MM.1S (cell line): ENCODE measurements at regions not wholly inside any gene's neighbourhood (a gene's known extent, or its start where the extent isn't known, plus 50 kb on each side); places are given as distances from the start of the nearest gene placed in this dataset.

Experiments used
- DNase-seq: peaks from one replicate; pipeline ENCODE4 v3.0.0-alpha.2; 2015
- H2AFZ ChIP-seq: fragments of 300-600 bp; sonication (generic); 2 replicates; pipeline ENCODE4 v1.6.0; 2016; ENCODE audit warnings: antibody characterized with exemption, low read length
- H3F3A ChIP-seq: fragments of 300-600 bp; sonication (generic); 2 replicates; pipeline ENCODE4 v1.6.1; 2016; ENCODE audit warnings: mild to moderate bottlenecking, antibody characterized with exemption, low read length, moderate library complexity, mixed read lengths; ENCODE audit not compliant: insufficient read depth
- H3K27ac ChIP-seq: fragments of 300-600 bp; sonication (generic); 2 replicates; pipeline ENCODE4 v1.5.1; 2016; ENCODE audit warnings: mild to moderate bottlenecking, low read length
- H3K27me3 ChIP-seq: fragments of 300-600 bp; sonication (generic); replicated peaks from 2 replicates; pipeline ENCODE4 v1.6.0; 2016; ENCODE audit warnings: low read length; ENCODE audit not compliant: insufficient read depth
- H3K36me3 ChIP-seq: fragments of 300-600 bp; sonication (generic); replicated peaks from 2 replicates; pipeline ENCODE4 v1.6.1; 2016; ENCODE audit warnings: mild to moderate bottlenecking, low read length, mixed read lengths; ENCODE audit not compliant: insufficient read depth
- H3K4me1 ChIP-seq: fragments of 300-600 bp; sonication (generic); 2 replicates; pipeline ENCODE4 v1.6.1; 2016; ENCODE audit warnings: low read length, mixed read lengths
- H3K4me2 ChIP-seq: fragments of 300-600 bp; sonication (generic); 2 replicates; pipeline ENCODE4 v1.6.0; 2016; ENCODE audit warnings: low read depth, low read length
- H3K4me3 ChIP-seq: fragments of 300-600 bp; sonication (generic); 2 replicates; pipeline ENCODE4 v1.5.1; 2016; ENCODE audit warnings: low read length, mixed read lengths
- H3K79me2 ChIP-seq: fragments of 300-600 bp; sonication (generic); 2 replicates; pipeline ENCODE4 v1.6.1; 2016; ENCODE audit warnings: mixed run types, low read length, mixed read lengths
- H3K9ac ChIP-seq: fragments of 300-600 bp; sonication (generic); 2 replicates; pipeline ENCODE4 v1.6.1; 2016; ENCODE audit warnings: low read length, mixed read lengths
- H3K9me2 ChIP-seq: fragments of 300-600 bp; sonication (generic); replicated peaks from 2 replicates; pipeline ENCODE4 v1.6.1; 2016; ENCODE audit warnings: mild to moderate bottlenecking, low read length, mixed read lengths; ENCODE audit not compliant: insufficient read depth
- H3K9me3 ChIP-seq: fragments of 300-600 bp; sonication (generic); replicated peaks from 2 replicates; pipeline ENCODE4 v1.6.1; 2016; ENCODE audit warnings: mild to moderate bottlenecking, low read length, mixed read lengths; ENCODE audit not compliant: insufficient read depth
- H4K20me1 ChIP-seq: fragments of 300-600 bp; sonication (generic); 2 replicates; pipeline ENCODE4 v1.6.1; 2016; ENCODE audit warnings: mild to moderate bottlenecking, low read length, moderate library complexity, mixed read lengths; ENCODE audit not compliant: insufficient read depth
- CTCF ChIP-seq: fragments of 300-600 bp; sonication (generic); IDR thresholded peaks from 2 replicates; pipeline ENCODE4 v1.5.1; 2016; ENCODE audit warnings: antibody characterized with exemption, low read length, mixed read lengths
- EZH2 ChIP-seq: fragments of 300-600 bp; sonication (generic); optimal IDR thresholded peaks from 2 replicates; pipeline ENCODE3; 2017; ENCODE audit warnings: low read depth, mild to moderate bottlenecking, antibody characterized with exemption, low read length, mixed read lengths
- EZH2phosphoT487 ChIP-seq: fragments of 300-600 bp; sonication (generic); IDR thresholded peaks from 2 replicates; pipeline ENCODE4 v1.6.1; 2018; ENCODE audit warnings: antibody characterized with exemption, low read length

GRCh38 chr15:72968531-72968922 lies 83.7 kb upstream of the NEO1 start:
- Histone ChIP-seq H2AFZ (no peak overlapping the region), H3K27me3 (no peaks in the 10 kb centered on the region), H3K36me3 (no peaks in the 10 kb centered on the region), H3F3A (no peaks in the 10 kb centered on the region), H3K4me1 (no peaks in the 10 kb centered on the region), H3K9me2 (no peaks in the 10 kb centered on the region), H3K79me2 (no peaks in the 10 kb centered on the region), H4K20me1 (no peaks in the 10 kb centered on the region), H3K9ac (no peak overlapping the region), H3K27ac (no peak overlapping the region), H3K9me3 (no peaks in the 10 kb centered on the region), H3K4me2 (no peak overlapping the region), H3K4me3 (no peak overlapping the region)
- no peak for DNase-seq
- TF ChIP-seq EZH2phosphoT487: no peak
- no peak for TF ChIP-seq CTCF
- TF ChIP-seq EZH2: no peak

GRCh38 chr15:72967811-72968530 lies 84.3 kb upstream of the NEO1 start:
- H3K4me1 ChIP-seq: no peaks in the 10 kb centered on the region
- H3K4me3 ChIP-seq: no peak overlapping the region
- H3K27ac ChIP-seq: no peak overlapping the region
- no peak overlapping the region for H3K4me2 ChIP-seq
- no peaks in the 10 kb centered on the region for H3K79me2 ChIP-seq
- H3K27me3 ChIP-seq: no peaks in the 10 kb centered on the region
- no peak for DNase-seq
- no peaks in the 10 kb centered on the region for H4K20me1 ChIP-seq
- no peaks in the 10 kb centered on the region for H3F3A ChIP-seq
- H3K36me3 ChIP-seq: no peaks in the 10 kb centered on the region
- H3K9me3 ChIP-seq: no peaks in the 10 kb centered on the region
- no peak for TF ChIP-seq CTCF
- TF ChIP-seq EZH2phosphoT487: no peak
- TF ChIP-seq EZH2: no peak
- no peaks in the 10 kb centered on the region for H3K9me2 ChIP-seq
- H3K9ac ChIP-seq: no peak overlapping the region
- H2AFZ ChIP-seq: no peak overlapping the region

GRCh38 chr15:72967397-72967796 lies 84.9 kb upstream of the NEO1 start:
- Histone ChIP-seq H3F3A (no peaks in the 10 kb centered on the region), H3K27me3 (no peaks in the 10 kb centered on the region), H3K4me2 (no peak overlapping the region), H3K4me3 (no peak overlapping the region), H3K36me3 (no peaks in the 10 kb centered on the region), H3K9me3 (no peaks in the 10 kb centered on the region), H3K9me2 (no peaks in the 10 kb centered on the region), H3K79me2 (no peaks in the 10 kb centered on the region), H3K9ac (no peak overlapping the region), H3K4me1 (no peaks in the 10 kb centered on the region), H3K27ac (no peak overlapping the region), H4K20me1 (no peaks in the 10 kb centered on the region), H2AFZ (no peak overlapping the region)
- TF ChIP-seq CTCF: no peak
- no peak for TF ChIP-seq EZH2
- no peak for TF ChIP-seq EZH2phosphoT487
- DNase-seq: no peak
